ENCODE measurements at regions not wholly inside any gene's neighbourhood (a gene's known extent, or its start where the extent isn't known, plus 50 kb on each side); places are given as distances from the start of the nearest gene placed in this dataset.

GRCh38 chr9:75798505-75798904 lies 92.0 kb upstream of the PCSK5 start:
- TF ChIP-seq CTCF (conservative IDR thresholded peaks at IDR 0.05; ENCODE audit: low read depth, low read length): no peak
- TF ChIP-seq POLR2A (IDR thresholded peaks at IDR 0.05; ENCODE audit: low read depth, low read length): no peak
- TF ChIP-seq BHLHE40 (IDR thresholded peaks at IDR 0.05; ENCODE audit: low read depth, low read length): no peak
- TF ChIP-seq RAD21 (IDR thresholded peaks at IDR 0.05; ENCODE audit: low read length): no peak
- TF ChIP-seq USF2 (IDR thresholded peaks at IDR 0.05; ENCODE audit: low read depth, low read length): no peak
- no peak for TF ChIP-seq ELK1 (IDR thresholded peaks at IDR 0.05; ENCODE audit: borderline replicate concordance, low read depth, low read length)
- TF ChIP-seq NFE2L2 (IDR thresholded peaks at IDR 0.05; ENCODE audit: low read depth, low read length): no peak
- TF ChIP-seq SMC3 (IDR thresholded peaks at IDR 0.05; ENCODE audit: low read depth, low read length): no peak
- no peak for TF ChIP-seq RFX5 (IDR thresholded peaks at IDR 0.05; ENCODE audit: low read depth, low read length)
- TF ChIP-seq MAFK (IDR thresholded peaks at IDR 0.05; ENCODE audit: low read depth, low read length): no peak
- no peak for TF ChIP-seq CEBPB (IDR thresholded peaks at IDR 0.05; ENCODE audit: low read depth, low read length)
